H1 (cell line): ENCODE measurements at regions not wholly inside any gene's neighbourhood (a gene's known extent, or its start where the extent isn't known, plus 50 kb on each side); places are given as distances from the start of the nearest gene placed in this dataset.

Experiments used
- CTCF ChIA-PET: fragments of 300-600 bp; sonication (Branson Sonifier 250); formaldehyde crosslinking; loops from one replicate; lab custom pipeline; 2021; ENCODE audit not compliant: partially characterized antibody; lab: Charles Lee
- POLR2A ChIA-PET: fragments of 300-600 bp; sonication (Branson Sonifier 250); formaldehyde crosslinking; loops from one replicate; lab custom pipeline; 2021; ENCODE audit warnings: inconsistent platforms; ENCODE audit not compliant: partially characterized antibody; lab: Charles Lee
- DNase-seq, 2 experiments: peaks; one replicate each; pipeline versions ENCODE4 v3.0.0 to v3.0.0-alpha.2; 2010 to 2022; ENCODE audit warnings: low spot score in 2 of 2, low read depth in 1 of 2, mixed read lengths in 1 of 2
- FAIRE-seq: peaks from 2 replicates; lab custom pipeline; 2011; peaks lifted over from hg19 to GRCh38; lab: Jason Lieb, UNC
- H2AFZ ChIP-seq: 2 replicates; pipeline ENCODE4 v1.8.1; 2012; ENCODE audit warnings: low read length, inconsistent platforms
- H2AK5ac ChIP-seq: 2 replicates; pipeline ENCODE4 v1.6.1; 2013; ENCODE audit warnings: low read depth, low read length
- H2BK120ac ChIP-seq: replicated peaks from 2 replicates; pipeline ENCODE3; 2013; ENCODE audit warnings: low read depth, low read length, inconsistent platforms
- H2BK12ac ChIP-seq: 2 replicates; pipeline ENCODE4 v1.6.1; 2013; ENCODE audit warnings: low read depth, low read length
- H2BK15ac ChIP-seq: 2 replicates; pipeline ENCODE4 v1.6.1; 2013; ENCODE audit warnings: low read length
- H2BK20ac ChIP-seq: 2 replicates; pipeline ENCODE4 v1.6.1; 2013; ENCODE audit warnings: low read length
- H2BK5ac ChIP-seq: 2 replicates; pipeline ENCODE4 v1.6.1; 2013; ENCODE audit warnings: low read depth, low read length
- H3K14ac ChIP-seq: 2 replicates; pipeline ENCODE4 v1.6.1; 2013; ENCODE audit warnings: inconsistent platforms; ENCODE audit not compliant: insufficient read length
- H3K18ac ChIP-seq: 2 replicates; pipeline ENCODE4 v1.6.1; 2013; ENCODE audit warnings: low read length; ENCODE audit errors: extremely low read depth
- H3K23ac ChIP-seq: 2 replicates; pipeline ENCODE4 v1.6.1; 2013; ENCODE audit warnings: inconsistent platforms; ENCODE audit not compliant: insufficient read length
- H3K23me2 ChIP-seq: 2 replicates; pipeline ENCODE4 v1.6.1; 2013; ENCODE audit warnings: low read depth, low read length
- H3K27ac ChIP-seq: 2 replicates; pipeline ENCODE4 v1.6.1; 2011; ENCODE audit warnings: low read depth, low read length, inconsistent platforms
- H3K27me3 ChIP-seq, 4 experiments: replicated peaks in 1 of 4; 1 replicate in 1 of 4; 2 replicates in 3 of 4; pipeline versions ENCODE4 v1.6.1 to v1.8.1; 2011 to 2013; ENCODE audit warnings: low read length in 3 of 4, mild to moderate bottlenecking in 3 of 4, inconsistent platforms in 2 of 4, mixed read lengths in 2 of 4, moderate library complexity in 1 of 4; ENCODE audit not compliant: control insufficient read depth in 3 of 4, insufficient read depth in 3 of 4; ENCODE audit errors: extremely low read depth in 1 of 4
- H3K36me3 ChIP-seq, 4 experiments: 2 replicates each; pipeline versions ENCODE4 v1.6.1 to v1.8.1; 2011 to 2013; ENCODE audit warnings: mild to moderate bottlenecking in 4 of 4, low read length in 3 of 4, moderate library complexity in 2 of 4, control low read depth in 1 of 4, inconsistent platforms in 1 of 4; ENCODE audit not compliant: insufficient read depth in 4 of 4, control insufficient read depth in 2 of 4
- H3K4ac ChIP-seq: replicated peaks from 2 replicates; pipeline ENCODE3; 2013; ENCODE audit warnings: low read length, low read depth, mixed read lengths, inconsistent platforms; ENCODE audit not compliant: insufficient read length
- H3K4me1 ChIP-seq, 4 experiments: replicated peaks in 1 of 4; 1 replicate in 1 of 4; 2 replicates in 3 of 4; pipeline versions ENCODE4 v1.6.1 to v1.8.1; 2011 to 2013; ENCODE audit warnings: low read length in 3 of 4, inconsistent platforms in 2 of 4, mixed read lengths in 1 of 4; ENCODE audit not compliant: insufficient read depth in 4 of 4, control insufficient read depth in 3 of 4
- H3K4me2 ChIP-seq, 2 experiments: 2 replicates each; pipeline versions ENCODE4 v1.6.1 to v1.8.1; 2011 to 2013; ENCODE audit warnings: low read depth in 2 of 2, low read length in 2 of 2, control low read depth in 1 of 2, inconsistent platforms in 1 of 2, mild to moderate bottlenecking in 1 of 2; ENCODE audit not compliant: insufficient read depth in 1 of 2
- H3K4me3 ChIP-seq, 4 experiments: fragments of 200-600, 300-600 bp in 1 of 4; sonication (generic), shearing (Covaris generic), sonication (Bioruptor Twin) in 1 of 4; 2 replicates each; pipeline versions ENCODE4 v1.5.1 to v1.8.1; 2011 to 2016; ENCODE audit warnings: low read length in 4 of 4, low read depth in 3 of 4, control low read depth in 2 of 4, inconsistent platforms in 2 of 4, mild to moderate bottlenecking in 2 of 4, mixed read lengths in 1 of 4, moderate library complexity in 1 of 4; ENCODE audit not compliant: insufficient read depth in 2 of 4; ENCODE audit errors: extremely low read depth in 1 of 4
- H3K56ac ChIP-seq: replicated peaks from 2 replicates; pipeline ENCODE3; 2013; ENCODE audit warnings: low read depth, mild to moderate bottlenecking, mixed read lengths, low read length, inconsistent platforms; ENCODE audit not compliant: insufficient read length
- H3K79me1 ChIP-seq: 2 replicates; pipeline ENCODE4 v1.6.1; 2013; ENCODE audit warnings: low read depth, low read length, control low read depth
- H3K79me2 ChIP-seq, 2 experiments: 2 replicates each; pipeline versions ENCODE4 v1.6.1 to v1.8.1; 2012 to 2013; ENCODE audit warnings: low read length in 2 of 2, mild to moderate bottlenecking in 2 of 2, inconsistent platforms in 1 of 2; ENCODE audit not compliant: insufficient read depth in 2 of 2, control insufficient read depth in 1 of 2
- H3K9ac ChIP-seq, 4 experiments: replicated peaks in 1 of 4; 1 replicate in 1 of 4; 2 replicates in 3 of 4; pipeline versions ENCODE4 v1.6.1 to v1.8.1; 2011 to 2013; ENCODE audit warnings: low read depth in 3 of 4, low read length in 3 of 4, control low read depth in 2 of 4, mild to moderate bottlenecking in 2 of 4, moderate library complexity in 2 of 4, inconsistent platforms in 1 of 4; ENCODE audit errors: extremely low read depth in 1 of 4
- H3K9me3 ChIP-seq, 2 experiments: 2 replicates each; pipeline versions ENCODE4 v1.6.1 to v1.8.1; 2012 to 2013; ENCODE audit warnings: mild to moderate bottlenecking in 2 of 2, moderate library complexity in 2 of 2, control low read depth in 1 of 2, inconsistent platforms in 1 of 2, low read depth in 1 of 2, low read length in 1 of 2, mixed read lengths in 1 of 2; ENCODE audit not compliant: insufficient read depth in 2 of 2
- H4K20me1 ChIP-seq, 2 experiments: replicated peaks in 1 of 2; 2 replicates each; pipeline versions ENCODE3 to v1.8.1; 2011 to 2013; ENCODE audit warnings: inconsistent platforms in 2 of 2, low read length in 2 of 2, mild to moderate bottlenecking in 1 of 2; ENCODE audit not compliant: insufficient read depth in 2 of 2, control insufficient read depth in 1 of 2
- H4K5ac ChIP-seq: 2 replicates; pipeline ENCODE4 v1.6.1; 2013; ENCODE audit warnings: low read length, low read depth, mixed read lengths, inconsistent platforms; ENCODE audit not compliant: insufficient read length
- H4K8ac ChIP-seq: 2 replicates; pipeline ENCODE4 v1.8.0; 2013; ENCODE audit warnings: mild to moderate bottlenecking, moderate library complexity, low read length, inconsistent platforms; ENCODE audit not compliant: insufficient read depth; ENCODE audit errors: extremely low read depth
- H4K91ac ChIP-seq: replicated peaks from 2 replicates; pipeline ENCODE3; 2013; ENCODE audit warnings: low read length, mixed read lengths, inconsistent platforms; ENCODE audit not compliant: insufficient read length
- CHD2 ChIP-seq: IDR thresholded peaks from 2 replicates; pipeline ENCODE4 v1.6.1; 2012; ENCODE audit warnings: low read length, improper control_type of control experiment
- CTCF ChIP-seq, 3 experiments: IDR thresholded peaks; 1 replicate in 2 of 3; 2 replicates in 1 of 3; pipeline versions ENCODE4 v1.5.1 to v1.6.1; 2011; ENCODE audit warnings: low read length in 3 of 3, mild to moderate bottlenecking in 3 of 3, inconsistent platforms in 2 of 3, low read depth in 1 of 3, moderate library complexity in 1 of 3; ENCODE audit not compliant: insufficient read depth in 1 of 3; ENCODE audit errors: control extremely low read depth in 1 of 3
- RAD21 ChIP-seq, 2 experiments: IDR thresholded peaks in 1 of 2; conservative IDR thresholded peaks in 1 of 2; 2 replicates each; pipeline ENCODE4 v1.6.1; 2011; ENCODE audit warnings: low read depth in 2 of 2, low read length in 2 of 2, improper control_type of control experiment in 1 of 2, inconsistent platforms in 1 of 2, mild to moderate bottlenecking in 1 of 2, moderate library complexity in 1 of 2
- WGBS, 2 experiments: shearing (Covaris generic) in 1 of 2; methylation state at CpG; one replicate each; pipeline versions ENCODE4 v1.1.6 to v1.1.7; 2013 to 2015; ENCODE audit warnings: low lambda C conversion rate in 2 of 2, mixed read lengths in 2 of 2, inconsistent platforms in 1 of 2, low coverage in 1 of 2, missing lambda C conversion rate in 1 of 2; ENCODE audit not compliant: insufficient replicate concordance in 2 of 2, insufficient coverage in 1 of 2, insufficient read length in 1 of 2; ENCODE audit errors: extremely low coverage in 1 of 2, missing lambda C conversion rate in 1 of 2; 5-methylcytosine and 5-hydroxymethylcytosine counted together

DNA sequence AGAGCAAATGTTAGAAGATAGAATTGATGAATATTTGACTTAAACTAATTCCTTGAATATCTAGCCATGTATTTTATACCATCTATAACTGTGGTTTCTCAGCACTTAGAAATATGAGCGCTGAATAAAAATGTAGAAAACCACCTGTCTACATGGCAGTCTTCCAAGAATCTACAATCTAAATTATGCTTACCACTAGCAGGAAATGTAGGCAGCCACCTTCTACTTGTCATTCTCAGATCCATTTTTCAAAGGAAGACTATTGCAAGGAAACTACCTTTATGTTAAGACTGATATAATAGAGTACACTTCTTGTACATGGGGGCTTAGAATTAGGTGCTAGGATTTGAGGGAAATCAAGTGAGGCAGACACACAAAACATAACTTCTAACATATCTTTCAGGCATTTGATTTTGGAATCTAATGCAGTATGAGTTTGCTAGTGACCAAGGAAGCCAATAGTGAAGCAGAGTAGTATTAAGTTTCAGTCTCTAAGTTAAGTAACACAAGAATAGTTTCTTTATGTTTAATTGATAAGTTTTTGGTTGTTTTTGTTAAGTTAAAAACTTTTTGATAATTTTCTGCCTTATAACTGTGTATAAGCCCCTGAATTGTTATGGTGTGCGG is 175.9 kb upstream of the ITGA4 start:
- Histone ChIP-seq H4K91ac (no peak overlapping the region), H2AK5ac (no peak overlapping the region), H3K56ac (no peak overlapping the region), H2BK15ac (no peak overlapping the region), H4K8ac (no peak overlapping the region), H3K4ac (no peak overlapping the region), H3K36me3 (no peaks in the 10 kb centered on the region), H3K23me2 (no peaks in the 10 kb centered on the region), H2BK5ac (no peak overlapping the region), H3K4me3 (no peak overlapping the region), H3K27me3 (no peaks in the 10 kb centered on the region), H2AFZ (no peak overlapping the region), H3K27ac (no peak overlapping the region), H3K18ac (no peak overlapping the region), H3K14ac (no peak overlapping the region), H3K9me3 (no peaks in the 10 kb centered on the region), H3K4me2 (no peak overlapping the region), H3K23ac (no peak overlapping the region), H2BK20ac (no peak overlapping the region), H3K79me1 (no peaks in the 10 kb centered on the region), H2BK12ac (no peak overlapping the region), H3K4me1 (no peaks in the 10 kb centered on the region), H3K9ac (no peak overlapping the region), H4K5ac (no peak overlapping the region), H2BK120ac (no peak overlapping the region), H4K20me1 (no peaks in the 10 kb centered on the region), H3K79me2 (no peaks in the 10 kb centered on the region)
- POLR2A ChIA-PET: no interaction called here
- 94% methylated on average over 2 of the region's 2 CpGs; no CpG with 5 or more reads in 1 of the 2 experiments for WGBS, 2 experiments
- no peak for DNase-seq
- no peak for FAIRE-seq
- CTCF ChIA-PET: interaction anchor here (0.5 kb wide), 1 partner anchor 87 kb away, joined by 3 read pairs; no protein-coding TSS in a partner anchor
- TF ChIP-seq CTCF (IDR thresholded peaks at IDR 0.05; ENCODE audit: control extremely low read depth in 1 of 3, insufficient read depth in 1 of 3, low read depth in 1 of 3, low read length in 3 of 3) (no peak), CHD2 (no peak), RAD21 (IDR thresholded peaks at IDR 0.05 in 1 of 2, conservative IDR thresholded peaks at IDR 0.05 in 1 of 2; ENCODE audit: low read depth in 2 of 2, low read length in 2 of 2) (no peak)
